ENCODE measurements at regions not wholly inside any gene's neighbourhood (a gene's known extent, or its start where the extent isn't known, plus 50 kb on each side); places are given as distances from the start of the nearest gene placed in this dataset.

DNA sequence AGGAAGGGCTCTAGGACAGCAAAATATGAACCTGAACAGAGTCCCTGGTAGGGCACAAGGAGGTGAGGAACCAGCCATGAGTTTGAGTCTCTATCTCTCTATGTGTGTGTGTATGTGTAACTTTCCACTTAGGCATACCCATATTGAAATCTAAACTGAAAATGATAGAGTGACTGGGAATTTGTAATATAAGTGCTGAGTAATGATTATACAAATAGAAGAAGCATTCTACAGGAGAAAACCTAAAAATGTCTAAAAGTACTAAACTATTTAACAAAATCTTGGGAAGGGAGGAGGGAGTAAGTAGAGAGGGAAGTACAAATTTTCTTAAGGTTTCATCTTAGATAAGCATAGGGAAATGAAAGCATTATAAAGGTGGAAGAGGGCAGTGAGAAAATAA lies 97.1 kb upstream of the ZC3H12C start:
- no peak for DNase-seq (ENCODE audit: extremely low spot score, unreplicated experiment)
- H3K27me3 Mint-ChIP-seq (ENCODE audit: unreplicated experiment), result no peaks in the 10 kb centered on the region
- H3K9me3 Mint-ChIP-seq (ENCODE audit: unreplicated experiment), result no peaks in the 10 kb centered on the region
- no peaks in the 10 kb centered on the region for H3K36me3 Mint-ChIP-seq (ENCODE audit: unreplicated experiment)
- H3K4me3 Mint-ChIP-seq (ENCODE audit: unreplicated experiment), result no peak overlapping the region
- no peak overlapping the region for H3K27ac Mint-ChIP-seq (ENCODE audit: unreplicated experiment)
- peaks cover 18% of the 10 kb centered on the region for H3K4me1 Mint-ChIP-seq (ENCODE audit: unreplicated experiment)
- TF ChIP-seq, protein P1, sequence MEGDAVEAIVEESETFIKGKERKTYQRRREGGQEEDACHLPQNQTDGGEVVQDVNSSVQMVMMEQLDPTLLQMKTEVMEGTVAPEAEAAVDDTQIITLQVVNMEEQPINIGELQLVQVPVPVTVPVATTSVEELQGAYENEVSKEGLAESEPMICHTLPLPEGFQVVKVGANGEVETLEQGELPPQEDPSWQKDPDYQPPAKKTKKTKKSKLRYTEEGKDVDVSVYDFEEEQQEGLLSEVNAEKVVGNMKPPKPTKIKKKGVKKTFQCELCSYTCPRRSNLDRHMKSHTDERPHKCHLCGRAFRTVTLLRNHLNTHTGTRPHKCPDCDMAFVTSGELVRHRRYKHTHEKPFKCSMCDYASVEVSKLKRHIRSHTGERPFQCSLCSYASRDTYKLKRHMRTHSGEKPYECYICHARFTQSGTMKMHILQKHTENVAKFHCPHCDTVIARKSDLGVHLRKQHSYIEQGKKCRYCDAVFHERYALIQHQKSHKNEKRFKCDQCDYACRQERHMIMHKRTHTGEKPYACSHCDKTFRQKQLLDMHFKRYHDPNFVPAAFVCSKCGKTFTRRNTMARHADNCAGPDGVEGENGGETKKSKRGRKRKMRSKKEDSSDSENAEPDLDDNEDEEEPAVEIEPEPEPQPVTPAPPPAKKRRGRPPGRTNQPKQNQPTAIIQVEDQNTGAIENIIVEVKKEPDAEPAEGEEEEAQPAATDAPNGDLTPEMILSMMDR (IDR thresholded peaks at IDR 0.05), result no peak

DNA sequence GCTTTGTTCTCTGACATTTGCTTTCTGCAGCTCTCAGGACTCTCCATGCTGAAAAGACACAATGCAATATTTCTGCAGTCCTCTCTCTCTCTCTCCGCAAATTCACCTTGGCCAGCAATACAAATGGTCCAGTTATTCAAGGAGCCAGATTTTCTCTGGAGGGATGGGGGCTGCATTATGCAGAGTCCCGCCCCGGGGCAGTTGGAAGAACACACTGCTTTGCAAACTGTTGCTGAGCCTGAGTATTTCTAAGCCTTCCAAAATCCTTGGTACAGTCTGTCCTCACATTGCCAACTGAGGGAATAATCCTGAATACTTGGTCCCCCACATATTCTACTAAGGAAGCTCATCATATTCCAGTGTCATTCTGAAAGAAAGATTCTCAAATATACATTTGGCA lies 94.3 kb upstream of the ZC3H12C start:
- Mint-ChIP-seq H3K4me3 (ENCODE audit: unreplicated experiment) (no peak overlapping the region), H3K4me1 (ENCODE audit: unreplicated experiment) (peaks cover 24% of the 10 kb centered on the region), H3K27me3 (ENCODE audit: unreplicated experiment) (no peaks in the 10 kb centered on the region), H3K36me3 (ENCODE audit: unreplicated experiment) (no peaks in the 10 kb centered on the region), H3K27ac (ENCODE audit: unreplicated experiment) (no peak overlapping the region), H3K9me3 (ENCODE audit: unreplicated experiment) (no peaks in the 10 kb centered on the region)
- no peak for DNase-seq (ENCODE audit: extremely low spot score, unreplicated experiment)
- TF ChIP-seq, protein P1 (IDR thresholded peaks at IDR 0.05), result no peak

DNA sequence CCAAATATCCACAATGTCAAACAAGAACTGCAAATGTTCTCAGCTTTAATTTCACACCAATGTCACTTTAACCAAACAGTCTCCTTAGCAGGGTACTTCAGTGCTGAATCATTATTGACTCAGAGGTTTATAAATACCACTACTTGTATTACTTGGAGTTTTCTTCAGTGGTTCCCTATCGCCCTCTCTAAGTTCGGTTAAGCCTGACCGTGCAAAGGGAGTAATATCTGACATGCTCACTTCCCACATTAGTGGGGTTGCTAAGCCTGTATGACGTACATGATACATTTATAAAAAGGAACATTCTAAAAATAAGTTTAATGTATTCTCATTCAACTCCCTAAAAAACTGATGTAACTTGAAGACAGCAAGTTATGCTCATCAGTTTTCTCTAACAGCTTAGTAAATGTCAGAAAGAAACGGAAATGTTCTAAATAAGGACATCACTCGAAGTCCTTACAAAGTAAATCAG lies 93.1 kb upstream of the ZC3H12C start:
- Mint-ChIP-seq H3K36me3 (ENCODE audit: unreplicated experiment) (no peaks in the 10 kb centered on the region), H3K9me3 (ENCODE audit: unreplicated experiment) (peaks cover 4% of the 10 kb centered on the region), H3K4me1 (ENCODE audit: unreplicated experiment) (peaks cover 24% of the 10 kb centered on the region), H3K27ac (ENCODE audit: unreplicated experiment) (peak overlapping the region; percentile 81), H3K27me3 (ENCODE audit: unreplicated experiment) (no peaks in the 10 kb centered on the region), H3K4me3 (ENCODE audit: unreplicated experiment) (no peak overlapping the region)
- DNase-seq (ENCODE audit: extremely low spot score, unreplicated experiment), result no peak
- TF ChIP-seq, protein P1 (IDR thresholded peaks at IDR 0.05), result no peak

DNA sequence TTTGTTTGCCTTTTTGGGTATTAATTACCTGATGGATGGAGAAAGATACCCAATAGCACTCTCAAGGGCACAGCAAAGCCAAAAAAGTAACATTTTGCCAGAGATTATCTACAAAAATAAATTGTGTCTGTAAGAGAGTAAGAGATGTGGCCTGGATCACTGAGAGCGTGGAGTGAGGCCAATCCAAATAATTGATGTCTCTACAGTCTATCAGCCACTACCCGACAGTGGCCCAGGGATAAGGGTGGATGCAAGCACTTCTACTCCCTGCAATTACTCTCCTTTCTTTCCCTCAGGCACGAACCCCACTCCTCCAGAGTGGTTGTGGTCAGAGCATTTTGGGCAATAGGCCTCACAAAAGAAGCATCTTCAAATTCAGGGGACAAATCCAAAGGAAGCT lies 92.3 kb upstream of the ZC3H12C start:
- DNase-seq (ENCODE audit: extremely low spot score, unreplicated experiment), result no peak
- Mint-ChIP-seq H3K9me3 (ENCODE audit: unreplicated experiment) (peaks cover 7% of the 10 kb centered on the region), H3K27ac (ENCODE audit: unreplicated experiment) (peak overlapping the region; percentile 81), H3K27me3 (ENCODE audit: unreplicated experiment) (no peaks in the 10 kb centered on the region), H3K36me3 (ENCODE audit: unreplicated experiment) (no peaks in the 10 kb centered on the region), H3K4me3 (ENCODE audit: unreplicated experiment) (no peak overlapping the region), H3K4me1 (ENCODE audit: unreplicated experiment) (peaks cover 24% of the 10 kb centered on the region)
- TF ChIP-seq, protein P1 (IDR thresholded peaks at IDR 0.05), result no peak

DNA sequence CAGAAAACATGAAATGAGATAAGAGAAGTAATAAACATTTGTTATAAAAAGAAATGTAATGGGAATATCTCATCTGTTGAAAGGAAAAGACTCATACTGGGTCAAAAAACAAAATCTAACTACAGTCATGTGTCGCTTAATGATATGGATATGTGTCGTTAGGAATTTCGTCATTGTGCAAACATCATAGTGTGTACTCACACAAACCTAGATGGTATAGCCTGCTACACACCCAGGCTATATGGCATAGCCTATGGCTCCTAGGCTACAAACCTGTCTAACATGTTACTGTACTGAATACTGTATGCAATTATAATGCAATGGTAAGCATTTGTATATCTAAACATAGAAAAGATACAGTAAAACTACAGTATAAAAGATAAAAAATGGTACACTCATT lies 89.8 kb upstream of the ZC3H12C start:
- no peak overlapping the region for H3K4me3 Mint-ChIP-seq (ENCODE audit: unreplicated experiment)
- H3K36me3 Mint-ChIP-seq (ENCODE audit: unreplicated experiment), result no peaks in the 10 kb centered on the region
- no peak overlapping the region for H3K27ac Mint-ChIP-seq (ENCODE audit: unreplicated experiment)
- H3K9me3 Mint-ChIP-seq (ENCODE audit: unreplicated experiment), result peaks cover 7% of the 10 kb centered on the region
- TF ChIP-seq, protein P1 (IDR thresholded peaks at IDR 0.05), result no peak
- H3K4me1 Mint-ChIP-seq (ENCODE audit: unreplicated experiment), result peaks cover 24% of the 10 kb centered on the region
- DNase-seq (ENCODE audit: extremely low spot score, unreplicated experiment), result no peak
- H3K27me3 Mint-ChIP-seq (ENCODE audit: unreplicated experiment), result no peaks in the 10 kb centered on the region

Data from osteocyte (in vitro differentiated cells).